SK-N-MC (cell line): ENCODE measurements at regions not wholly inside any gene's neighbourhood (a gene's known extent, or its start where the extent isn't known, plus 50 kb on each side); places are given as distances from the start of the nearest gene placed in this dataset.

ENCODE experiments used
- EZH2 ChIP-seq: fragments of 200-600 bp; sonication (generic); IDR thresholded peaks from one replicate; pipeline ENCODE4 v1.6.1; 2017; ENCODE audit warnings: antibody characterized with exemption
- FOXP2 ChIP-seq: optimal IDR thresholded peaks from 2 replicates; pipeline ENCODE3; 2011; ENCODE audit warnings: mild to moderate bottlenecking, moderate library complexity; ENCODE audit not compliant: insufficient read depth; ENCODE audit errors: extremely low read length, control extremely low read depth
- POLR2AphosphoS5 ChIP-seq: IDR thresholded peaks from 2 replicates; pipeline ENCODE4 v1.6.1; 2012; ENCODE audit warnings: mild to moderate bottlenecking, low read depth, low read length, borderline replicate concordance

GRCh38 chr6:76382201-76382600, 309.7 kb upstream of the IMPG1 start:
- no peak for TF ChIP-seq EZH2
- no peak for TF ChIP-seq POLR2AphosphoS5
- TF ChIP-seq FOXP2 = no peak
